Hepatocyte (in vitro differentiated cells): ENCODE measurements at regions not wholly inside any gene's neighbourhood (a gene's known extent, or its start where the extent isn't known, plus 50 kb on each side); places are given as distances from the start of the nearest gene placed in this dataset.

Source experiments
- CTCF ChIP-seq: fragments of 200-600 bp; sonication (generic); IDR thresholded peaks from 2 replicates; pipeline ENCODE4 v1.5.1; 2016; ENCODE audit warnings: antibody characterized with exemption, mild to moderate bottlenecking; ENCODE audit not compliant: poor library complexity
- EZH2phosphoT487 ChIP-seq: fragments of 200-600 bp; sonication (generic); IDR thresholded peaks from one replicate; pipeline ENCODE4 v1.6.1; 2018; ENCODE audit warnings: antibody characterized with exemption, mild to moderate bottlenecking, low read depth, moderate library complexity; ENCODE audit not compliant: unreplicated experiment, severe bottlenecking

GRCh38 chr1:30511106-30511505 is 212.3 kb downstream of the MATN1 start:
- TF ChIP-seq CTCF (no peak), EZH2phosphoT487 (no peak)
